ENCODE measurements at regions not wholly inside any gene's neighbourhood (a gene's known extent, or its start where the extent isn't known, plus 50 kb on each side); places are given as distances from the start of the nearest gene placed in this dataset.

DNA sequence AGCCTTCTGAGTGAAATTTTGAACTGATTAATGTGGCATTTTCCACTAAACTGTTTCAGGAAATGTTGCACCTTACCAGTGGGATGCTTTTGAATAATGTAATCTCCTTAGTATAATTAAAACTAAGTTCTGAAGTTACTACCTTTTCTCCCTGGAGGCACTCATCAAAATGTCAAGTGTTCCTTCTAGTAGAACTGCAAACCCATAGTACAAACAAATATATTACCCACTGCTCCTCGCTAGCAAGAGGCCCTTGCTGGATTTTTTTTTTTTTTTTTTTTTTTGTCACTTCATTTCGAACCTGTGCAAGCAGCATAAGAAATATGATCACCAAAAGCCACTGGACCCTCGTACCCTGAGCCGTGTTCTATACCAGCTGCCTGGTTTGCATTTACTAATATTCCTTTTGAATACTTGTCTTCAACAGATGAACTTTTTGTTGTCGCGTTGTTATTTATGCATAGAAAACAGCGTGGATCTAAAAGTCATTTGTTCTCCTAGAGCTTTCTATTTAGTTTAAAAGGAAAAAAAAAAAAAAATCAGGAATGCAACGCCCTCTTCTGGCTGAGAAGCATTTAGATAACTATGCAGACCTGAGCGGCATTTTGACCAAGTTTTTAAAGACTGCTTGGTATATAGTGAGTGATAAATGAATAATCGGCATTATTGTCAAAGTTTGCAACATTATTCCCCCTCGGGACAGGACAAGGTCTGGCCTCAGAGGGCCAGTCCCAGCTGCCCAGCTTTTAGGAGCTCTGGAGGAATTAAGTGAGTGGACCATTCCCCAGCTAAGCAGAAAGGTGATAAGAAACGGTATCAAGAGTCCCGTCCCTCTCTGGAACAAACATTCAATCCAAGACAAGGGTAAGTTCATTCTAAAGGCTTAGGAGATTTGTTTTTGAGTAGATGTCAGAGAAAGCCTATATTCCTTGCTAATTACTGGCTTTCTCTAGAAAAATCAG lies 162.5 kb upstream of the KIF2A start (continued):
- TF ChIP-seq, protein P1, sequence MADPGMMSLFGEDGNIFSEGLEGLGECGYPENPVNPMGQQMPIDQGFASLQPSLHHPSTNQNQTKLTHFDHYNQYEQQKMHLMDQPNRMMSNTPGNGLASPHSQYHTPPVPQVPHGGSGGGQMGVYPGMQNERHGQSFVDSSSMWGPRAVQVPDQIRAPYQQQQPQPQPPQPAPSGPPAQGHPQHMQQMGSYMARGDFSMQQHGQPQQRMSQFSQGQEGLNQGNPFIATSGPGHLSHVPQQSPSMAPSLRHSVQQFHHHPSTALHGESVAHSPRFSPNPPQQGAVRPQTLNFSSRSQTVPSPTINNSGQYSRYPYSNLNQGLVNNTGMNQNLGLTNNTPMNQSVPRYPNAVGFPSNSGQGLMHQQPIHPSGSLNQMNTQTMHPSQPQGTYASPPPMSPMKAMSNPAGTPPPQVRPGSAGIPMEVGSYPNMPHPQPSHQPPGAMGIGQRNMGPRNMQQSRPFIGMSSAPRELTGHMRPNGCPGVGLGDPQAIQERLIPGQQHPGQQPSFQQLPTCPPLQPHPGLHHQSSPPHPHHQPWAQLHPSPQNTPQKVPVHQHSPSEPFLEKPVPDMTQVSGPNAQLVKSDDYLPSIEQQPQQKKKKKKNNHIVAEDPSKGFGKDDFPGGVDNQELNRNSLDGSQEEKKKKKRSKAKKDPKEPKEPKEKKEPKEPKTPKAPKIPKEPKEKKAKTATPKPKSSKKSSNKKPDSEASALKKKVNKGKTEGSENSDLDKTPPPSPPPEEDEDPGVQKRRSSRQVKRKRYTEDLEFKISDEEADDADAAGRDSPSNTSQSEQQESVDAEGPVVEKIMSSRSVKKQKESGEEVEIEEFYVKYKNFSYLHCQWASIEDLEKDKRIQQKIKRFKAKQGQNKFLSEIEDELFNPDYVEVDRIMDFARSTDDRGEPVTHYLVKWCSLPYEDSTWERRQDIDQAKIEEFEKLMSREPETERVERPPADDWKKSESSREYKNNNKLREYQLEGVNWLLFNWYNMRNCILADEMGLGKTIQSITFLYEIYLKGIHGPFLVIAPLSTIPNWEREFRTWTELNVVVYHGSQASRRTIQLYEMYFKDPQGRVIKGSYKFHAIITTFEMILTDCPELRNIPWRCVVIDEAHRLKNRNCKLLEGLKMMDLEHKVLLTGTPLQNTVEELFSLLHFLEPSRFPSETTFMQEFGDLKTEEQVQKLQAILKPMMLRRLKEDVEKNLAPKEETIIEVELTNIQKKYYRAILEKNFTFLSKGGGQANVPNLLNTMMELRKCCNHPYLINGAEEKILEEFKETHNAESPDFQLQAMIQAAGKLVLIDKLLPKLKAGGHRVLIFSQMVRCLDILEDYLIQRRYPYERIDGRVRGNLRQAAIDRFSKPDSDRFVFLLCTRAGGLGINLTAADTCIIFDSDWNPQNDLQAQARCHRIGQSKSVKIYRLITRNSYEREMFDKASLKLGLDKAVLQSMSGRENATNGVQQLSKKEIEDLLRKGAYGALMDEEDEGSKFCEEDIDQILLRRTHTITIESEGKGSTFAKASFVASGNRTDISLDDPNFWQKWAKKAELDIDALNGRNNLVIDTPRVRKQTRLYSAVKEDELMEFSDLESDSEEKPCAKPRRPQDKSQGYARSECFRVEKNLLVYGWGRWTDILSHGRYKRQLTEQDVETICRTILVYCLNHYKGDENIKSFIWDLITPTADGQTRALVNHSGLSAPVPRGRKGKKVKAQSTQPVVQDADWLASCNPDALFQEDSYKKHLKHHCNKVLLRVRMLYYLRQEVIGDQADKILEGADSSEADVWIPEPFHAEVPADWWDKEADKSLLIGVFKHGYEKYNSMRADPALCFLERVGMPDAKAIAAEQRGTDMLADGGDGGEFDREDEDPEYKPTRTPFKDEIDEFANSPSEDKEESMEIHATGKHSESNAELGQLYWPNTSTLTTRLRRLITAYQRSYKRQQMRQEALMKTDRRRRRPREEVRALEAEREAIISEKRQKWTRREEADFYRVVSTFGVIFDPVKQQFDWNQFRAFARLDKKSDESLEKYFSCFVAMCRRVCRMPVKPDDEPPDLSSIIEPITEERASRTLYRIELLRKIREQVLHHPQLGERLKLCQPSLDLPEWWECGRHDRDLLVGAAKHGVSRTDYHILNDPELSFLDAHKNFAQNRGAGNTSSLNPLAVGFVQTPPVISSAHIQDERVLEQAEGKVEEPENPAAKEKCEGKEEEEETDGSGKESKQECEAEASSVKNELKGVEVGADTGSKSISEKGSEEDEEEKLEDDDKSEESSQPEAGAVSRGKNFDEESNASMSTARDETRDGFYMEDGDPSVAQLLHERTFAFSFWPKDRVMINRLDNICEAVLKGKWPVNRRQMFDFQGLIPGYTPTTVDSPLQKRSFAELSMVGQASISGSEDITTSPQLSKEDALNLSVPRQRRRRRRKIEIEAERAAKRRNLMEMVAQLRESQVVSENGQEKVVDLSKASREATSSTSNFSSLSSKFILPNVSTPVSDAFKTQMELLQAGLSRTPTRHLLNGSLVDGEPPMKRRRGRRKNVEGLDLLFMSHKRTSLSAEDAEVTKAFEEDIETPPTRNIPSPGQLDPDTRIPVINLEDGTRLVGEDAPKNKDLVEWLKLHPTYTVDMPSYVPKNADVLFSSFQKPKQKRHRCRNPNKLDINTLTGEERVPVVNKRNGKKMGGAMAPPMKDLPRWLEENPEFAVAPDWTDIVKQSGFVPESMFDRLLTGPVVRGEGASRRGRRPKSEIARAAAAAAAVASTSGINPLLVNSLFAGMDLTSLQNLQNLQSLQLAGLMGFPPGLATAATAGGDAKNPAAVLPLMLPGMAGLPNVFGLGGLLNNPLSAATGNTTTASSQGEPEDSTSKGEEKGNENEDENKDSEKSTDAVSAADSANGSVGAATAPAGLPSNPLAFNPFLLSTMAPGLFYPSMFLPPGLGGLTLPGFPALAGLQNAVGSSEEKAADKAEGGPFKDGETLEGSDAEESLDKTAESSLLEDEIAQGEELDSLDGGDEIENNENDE (IDR thresholded peaks at IDR 0.05; ENCODE audit: insufficient replicate concordance, low read length): peak; percentile 16
